ENCODE measurements at regions not wholly inside any gene's neighbourhood (a gene's known extent, or its start where the extent isn't known, plus 50 kb on each side); places are given as distances from the start of the nearest gene placed in this dataset.

DNA sequence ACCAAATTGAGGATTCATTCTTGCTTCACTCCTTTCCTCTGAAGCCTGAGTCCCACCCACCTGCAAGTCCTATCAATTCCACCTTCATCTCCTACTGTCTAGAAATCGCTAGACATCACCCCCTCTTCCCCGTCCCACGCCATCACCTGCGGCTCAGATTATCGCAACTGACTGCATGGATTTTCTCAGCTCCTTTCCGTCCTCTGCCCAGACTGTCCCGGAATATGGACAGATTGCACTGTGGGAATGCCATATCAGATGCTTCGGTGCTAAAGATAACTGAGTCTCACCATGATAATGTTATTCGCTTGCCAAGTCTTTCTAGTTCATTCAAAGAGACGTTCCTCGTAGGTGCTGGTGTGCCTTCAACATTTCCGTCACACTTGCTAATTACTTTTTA, 66.4 kb upstream of the USP29 start:
- H3K36me3 ChIP-seq = no peaks in the 10 kb centered on the region
- no peak overlapping the region for H3K27ac ChIP-seq
- TF ChIP-seq EP300 (IDR thresholded peaks at IDR 0.05) = no peak
- TF ChIP-seq, protein P1, sequence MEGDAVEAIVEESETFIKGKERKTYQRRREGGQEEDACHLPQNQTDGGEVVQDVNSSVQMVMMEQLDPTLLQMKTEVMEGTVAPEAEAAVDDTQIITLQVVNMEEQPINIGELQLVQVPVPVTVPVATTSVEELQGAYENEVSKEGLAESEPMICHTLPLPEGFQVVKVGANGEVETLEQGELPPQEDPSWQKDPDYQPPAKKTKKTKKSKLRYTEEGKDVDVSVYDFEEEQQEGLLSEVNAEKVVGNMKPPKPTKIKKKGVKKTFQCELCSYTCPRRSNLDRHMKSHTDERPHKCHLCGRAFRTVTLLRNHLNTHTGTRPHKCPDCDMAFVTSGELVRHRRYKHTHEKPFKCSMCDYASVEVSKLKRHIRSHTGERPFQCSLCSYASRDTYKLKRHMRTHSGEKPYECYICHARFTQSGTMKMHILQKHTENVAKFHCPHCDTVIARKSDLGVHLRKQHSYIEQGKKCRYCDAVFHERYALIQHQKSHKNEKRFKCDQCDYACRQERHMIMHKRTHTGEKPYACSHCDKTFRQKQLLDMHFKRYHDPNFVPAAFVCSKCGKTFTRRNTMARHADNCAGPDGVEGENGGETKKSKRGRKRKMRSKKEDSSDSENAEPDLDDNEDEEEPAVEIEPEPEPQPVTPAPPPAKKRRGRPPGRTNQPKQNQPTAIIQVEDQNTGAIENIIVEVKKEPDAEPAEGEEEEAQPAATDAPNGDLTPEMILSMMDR (IDR thresholded peaks at IDR 0.05) = no peak
- no peak for DNase-seq (ENCODE audit: low spot score in 2 of 2)
- H3K27me3 ChIP-seq = no peaks in the 10 kb centered on the region
- no peaks in the 10 kb centered on the region for H3K4me1 ChIP-seq
- H3K9me3 ChIP-seq = peaks cover 0 to 56% (median 0%) of the 10 kb centered on the region in 4 donors
- H3K4me3 ChIP-seq = no peak overlapping the region
- 91% methylated on average over 12 of the region's 12 CpGs for WGBS, 2 donors

DNA sequence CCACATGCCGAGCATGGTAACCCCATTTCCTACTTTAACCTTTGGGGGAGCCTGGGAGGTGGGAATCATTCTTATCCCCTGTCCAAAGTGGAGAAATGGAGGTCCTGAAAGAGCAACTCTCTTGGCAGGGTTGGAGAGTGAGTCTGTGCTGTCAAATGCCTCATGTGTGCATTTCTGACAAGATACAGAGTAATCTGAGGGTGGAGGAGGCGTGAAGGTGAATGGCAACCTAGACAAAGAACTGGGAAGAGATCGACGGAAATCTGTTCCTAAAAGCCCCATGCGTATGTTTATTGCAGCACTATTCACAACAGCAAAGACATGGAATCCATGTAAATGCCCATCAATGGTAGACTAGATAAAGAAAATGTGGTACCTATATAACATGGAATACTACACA, 63.8 kb upstream of the USP29 start:
- 93 to 94% methylated on average over 5 of the region's 5 CpGs for WGBS, 2 donors
- no peak for DNase-seq (ENCODE audit: low spot score in 2 of 2)
- H3K27me3 ChIP-seq = no peaks in the 10 kb centered on the region
- no peaks in the 10 kb centered on the region for H3K4me1 ChIP-seq
- no peak overlapping the region for H3K27ac ChIP-seq
- TF ChIP-seq POLR2A (IDR thresholded peaks at IDR 0.05) = no peak
- no peak for TF ChIP-seq EP300 (IDR thresholded peaks at IDR 0.05)
- TF ChIP-seq, protein P1 (IDR thresholded peaks at IDR 0.05) = no peak
- no peaks in the 10 kb centered on the region for H3K36me3 ChIP-seq
- no peak overlapping the region for H3K4me3 ChIP-seq
- peaks cover 0 to 46% (median 0%) of the 10 kb centered on the region in 4 donors for H3K9me3 ChIP-seq

DNA sequence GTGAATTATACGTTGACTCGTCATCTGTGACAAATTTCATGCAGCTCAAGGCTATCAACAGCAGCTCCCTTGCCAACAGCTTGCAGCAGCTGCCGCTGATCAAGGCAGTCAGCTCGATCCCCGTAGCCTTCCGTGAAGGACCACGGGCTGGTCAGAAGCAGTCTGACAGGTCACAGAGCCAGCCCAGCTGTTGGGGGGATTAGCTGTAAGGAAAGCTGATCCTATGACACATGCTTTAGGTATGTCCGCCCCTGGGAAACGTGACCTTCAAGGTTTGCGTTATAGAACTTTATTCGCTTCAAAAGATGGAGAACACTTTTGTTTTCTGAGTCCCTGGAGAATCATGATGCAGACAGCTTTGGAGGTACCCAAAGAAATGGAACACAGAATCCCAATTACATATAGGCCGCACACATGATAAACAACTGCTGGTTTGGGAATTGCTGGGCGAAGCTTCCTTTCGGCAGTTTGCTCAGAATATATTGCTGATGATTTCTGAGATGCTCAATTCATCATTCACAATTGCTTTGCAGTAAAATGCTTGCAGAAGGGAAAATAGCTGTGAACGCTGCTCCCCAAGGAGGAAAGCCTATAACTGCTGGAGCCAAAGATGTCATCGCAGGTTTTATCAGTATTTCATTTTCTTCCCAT, 62.6 kb upstream of the USP29 start:
- Histone ChIP-seq H3K27ac (no peak overlapping the region), H3K4me3 (no peak overlapping the region), H3K36me3 (no peaks in the 10 kb centered on the region)

DNA sequence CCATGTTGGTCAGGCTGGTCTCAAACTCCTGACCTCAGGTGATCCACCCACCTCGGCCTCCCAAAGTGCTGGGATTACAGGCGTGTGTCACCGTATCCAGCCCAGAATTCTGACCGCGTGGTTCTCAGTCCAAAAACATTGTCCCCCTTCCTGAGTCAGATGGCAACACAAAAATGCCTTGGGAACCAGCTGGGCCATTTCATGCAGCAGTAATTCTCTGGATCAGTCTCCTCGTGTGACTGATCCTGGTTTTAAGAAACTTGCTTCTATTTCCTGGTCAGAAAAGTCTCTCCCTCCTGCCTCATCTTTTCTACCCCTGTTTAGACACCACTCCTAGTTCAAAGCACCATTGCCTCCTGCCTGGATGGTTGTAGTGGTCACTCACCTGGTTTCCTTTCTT, 60.9 kb upstream of the USP29 start:
- DNase-seq (ENCODE audit: low spot score in 2 of 2) = no peak
- H3K4me1 ChIP-seq = no peaks in the 10 kb centered on the region
- no peaks in the 10 kb centered on the region for H3K36me3 ChIP-seq
- H3K4me3 ChIP-seq = no peak overlapping the region
- no peaks in the 10 kb centered on the region for H3K27me3 ChIP-seq
- peaks cover 0 to 47% (median 0%) of the 10 kb centered on the region in 4 donors for H3K9me3 ChIP-seq
- TF ChIP-seq POLR2A (IDR thresholded peaks at IDR 0.05) (no peak), EP300 (IDR thresholded peaks at IDR 0.05) (no peak)
- TF ChIP-seq, protein P1 (IDR thresholded peaks at IDR 0.05) = no peak
- no peak overlapping the region for H3K27ac ChIP-seq
- 84 to 87% methylated on average over 6 of the region's 6 CpGs for WGBS, 2 donors

More for the DNA sequence above, 62.6 kb upstream of the USP29 start:
- H3K9me3 ChIP-seq = peaks cover 0 to 46% (median 0%) of the 10 kb centered on the region in 4 donors
- H3K4me1 ChIP-seq = no peaks in the 10 kb centered on the region
- no peak for DNase-seq (ENCODE audit: low spot score in 2 of 2)
- H3K27me3 ChIP-seq = no peaks in the 10 kb centered on the region
- TF ChIP-seq, protein P1 (IDR thresholded peaks at IDR 0.05) = no peak
- TF ChIP-seq POLR2A (IDR thresholded peaks at IDR 0.05) (no peak), EP300 (IDR thresholded peaks at IDR 0.05) (no peak)
- WGBS, 2 donors = 42 to 44% methylated on average over 16 of the region's 16 CpGs

DNA sequence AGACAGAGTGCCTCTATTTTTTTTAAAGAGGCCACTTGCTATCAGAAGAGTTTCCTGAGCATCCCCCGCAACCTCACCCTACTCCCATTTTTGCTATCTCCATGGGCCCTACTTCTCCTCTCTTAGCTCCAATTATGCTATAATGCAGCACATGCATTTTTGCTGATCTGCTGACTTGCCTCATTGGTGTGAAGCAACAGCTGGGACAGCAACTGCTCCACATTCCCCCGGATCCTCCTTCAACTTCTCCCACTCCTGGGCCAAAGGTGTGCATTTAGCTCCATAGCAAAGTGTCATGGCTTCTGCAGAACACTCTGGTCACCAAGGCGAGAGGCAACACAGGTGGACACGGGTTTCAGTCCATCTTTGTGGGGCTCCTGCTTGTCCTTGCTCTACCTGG, 56.7 kb upstream of the USP29 start:
- Histone ChIP-seq H3K27me3 (no peaks in the 10 kb centered on the region), H3K9me3 (peaks cover 0 to 56% (median 0%) of the 10 kb centered on the region in 4 donors), H3K27ac (no peak overlapping the region), H3K4me3 (no peak overlapping the region), H3K4me1 (no peaks in the 10 kb centered on the region), H3K36me3 (no peaks in the 10 kb centered on the region)
- DNase-seq (ENCODE audit: low spot score in 2 of 2) = no peak
- no peak for TF ChIP-seq EP300 (IDR thresholded peaks at IDR 0.05)
- TF ChIP-seq, protein P1 (IDR thresholded peaks at IDR 0.05) = no peak
- TF ChIP-seq POLR2A (IDR thresholded peaks at IDR 0.05) = no peak
- WGBS, 2 donors = 83 to 84% methylated on average over 4 of the region's 4 CpGs

Data from tibial nerve (tissue), 4 donors.